Osteoblast (primary cell): ENCODE measurements at regions not wholly inside any gene's neighbourhood (a gene's known extent, or its start where the extent isn't known, plus 50 kb on each side); places are given as distances from the start of the nearest gene placed in this dataset.

ENCODE experiments used
- DNase-seq: peaks from one replicate; pipeline ENCODE4 v3.0.0; 2011; ENCODE audit warnings: low spot score, mixed read lengths; ENCODE audit not compliant: insufficient read length; ENCODE audit errors: missing footprints
- H2AFZ ChIP-seq: 2 replicates; pipeline ENCODE4 v1.6.0; 2011; ENCODE audit warnings: mild to moderate bottlenecking, low read length
- H3K27ac ChIP-seq: 2 replicates; pipeline ENCODE4 v1.5.1; 2011; ENCODE audit warnings: mild to moderate bottlenecking, low read depth, low read length, moderate library complexity
- H3K27me3 ChIP-seq: 2 replicates; pipeline ENCODE4 v1.6.0; 2012; ENCODE audit warnings: mild to moderate bottlenecking, control low read depth, inconsistent platforms, low read length, moderate library complexity; ENCODE audit not compliant: insufficient read depth
- H3K36me3 ChIP-seq: 2 replicates; pipeline ENCODE4 v1.5.1; 2011; ENCODE audit warnings: mild to moderate bottlenecking, low read length, control low read depth, moderate library complexity; ENCODE audit not compliant: insufficient read depth
- H3K4me1 ChIP-seq: 2 replicates; pipeline ENCODE4 v1.5.1; 2011; ENCODE audit warnings: mild to moderate bottlenecking, low read length, control low read depth, moderate library complexity; ENCODE audit not compliant: insufficient read depth
- H3K4me2 ChIP-seq: 2 replicates; pipeline ENCODE4 v1.6.0; 2011; ENCODE audit warnings: mild to moderate bottlenecking, low read length; ENCODE audit not compliant: insufficient read depth
- H3K4me3 ChIP-seq: fragments of 200-600 bp; sonication (generic); 3 replicates; pipeline ENCODE4 v1.5.1; 2012; ENCODE audit warnings: mild to moderate bottlenecking, low read length, inconsistent platforms; ENCODE audit not compliant: insufficient read depth
- H3K79me2 ChIP-seq: 2 replicates; pipeline ENCODE4 v1.6.0; 2012; ENCODE audit warnings: mild to moderate bottlenecking, low read length, control low read depth, inconsistent platforms; ENCODE audit not compliant: insufficient read depth
- H3K9me3 ChIP-seq: 2 replicates; pipeline ENCODE4 v1.5.1; 2011; ENCODE audit warnings: low read depth, low read length, control low read depth
- H4K20me1 ChIP-seq: 2 replicates; pipeline ENCODE4 v1.6.0; 2012; ENCODE audit warnings: mild to moderate bottlenecking, low read length, control low read depth; ENCODE audit not compliant: insufficient read depth
- TF ChIP-seq, protein P1 (sequence below): IDR thresholded peaks from 2 replicates; pipeline ENCODE4 v1.5.1; 2011; ENCODE audit warnings: mild to moderate bottlenecking, low read depth, low read length, moderate library complexity; ENCODE audit errors: extremely low read depth

- Histone ChIP-seq H2AFZ (no peak overlapping the region), H3K4me1 (peaks cover 5% of the 10 kb centered on the region), H3K9me3 (no peaks in the 10 kb centered on the region), H4K20me1 (no peaks in the 10 kb centered on the region), H3K79me2 (no peaks in the 10 kb centered on the region), H3K4me2 (no peak overlapping the region), H3K4me3 (no peak overlapping the region), H3K27ac (no peak overlapping the region), H3K27me3 (peaks cover 8% of the 10 kb centered on the region), H3K36me3 (no peaks in the 10 kb centered on the region)
- no peak for DNase-seq
- TF ChIP-seq, protein P1, sequence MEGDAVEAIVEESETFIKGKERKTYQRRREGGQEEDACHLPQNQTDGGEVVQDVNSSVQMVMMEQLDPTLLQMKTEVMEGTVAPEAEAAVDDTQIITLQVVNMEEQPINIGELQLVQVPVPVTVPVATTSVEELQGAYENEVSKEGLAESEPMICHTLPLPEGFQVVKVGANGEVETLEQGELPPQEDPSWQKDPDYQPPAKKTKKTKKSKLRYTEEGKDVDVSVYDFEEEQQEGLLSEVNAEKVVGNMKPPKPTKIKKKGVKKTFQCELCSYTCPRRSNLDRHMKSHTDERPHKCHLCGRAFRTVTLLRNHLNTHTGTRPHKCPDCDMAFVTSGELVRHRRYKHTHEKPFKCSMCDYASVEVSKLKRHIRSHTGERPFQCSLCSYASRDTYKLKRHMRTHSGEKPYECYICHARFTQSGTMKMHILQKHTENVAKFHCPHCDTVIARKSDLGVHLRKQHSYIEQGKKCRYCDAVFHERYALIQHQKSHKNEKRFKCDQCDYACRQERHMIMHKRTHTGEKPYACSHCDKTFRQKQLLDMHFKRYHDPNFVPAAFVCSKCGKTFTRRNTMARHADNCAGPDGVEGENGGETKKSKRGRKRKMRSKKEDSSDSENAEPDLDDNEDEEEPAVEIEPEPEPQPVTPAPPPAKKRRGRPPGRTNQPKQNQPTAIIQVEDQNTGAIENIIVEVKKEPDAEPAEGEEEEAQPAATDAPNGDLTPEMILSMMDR = no peak
Observed at GRCh38 chr10:78553792-78554191, 515.0 kb upstream of the ZMIZ1 start.

DNA sequence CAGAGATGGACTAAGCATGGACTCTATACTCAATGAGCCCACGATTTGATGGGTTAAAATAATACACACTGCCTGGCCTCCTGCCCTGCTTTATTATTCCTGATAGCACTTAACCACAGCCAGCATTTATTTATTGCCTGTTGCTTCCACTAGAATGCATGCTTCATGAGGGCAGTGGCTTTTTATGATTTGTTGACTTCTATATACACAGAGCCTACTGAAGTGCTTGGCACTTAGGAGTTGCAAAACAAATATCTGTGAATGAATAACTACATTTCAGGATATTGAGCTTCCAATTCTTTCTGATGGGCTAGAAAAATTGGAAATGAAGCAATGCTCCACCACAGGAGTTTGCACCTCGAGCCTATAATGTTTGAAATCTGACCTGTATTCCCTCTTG, 513.6 kb upstream of the ZMIZ1 start:
- TF ChIP-seq, protein P1 = no peak
- no peak overlapping the region for H3K4me3 ChIP-seq
- DNase-seq = no peak
- no peaks in the 10 kb centered on the region for H4K20me1 ChIP-seq
- H2AFZ ChIP-seq = no peak overlapping the region
- H3K4me1 ChIP-seq = peaks cover 5% of the 10 kb centered on the region
- H3K27ac ChIP-seq = no peak overlapping the region
- no peaks in the 10 kb centered on the region for H3K79me2 ChIP-seq
- H3K9me3 ChIP-seq = no peaks in the 10 kb centered on the region
- no peaks in the 10 kb centered on the region for H3K36me3 ChIP-seq
- H3K27me3 ChIP-seq = peaks cover 7% of the 10 kb centered on the region
- no peak overlapping the region for H3K4me2 ChIP-seq

GRCh38 chr10:78556705-78557432, 511.9 kb upstream of the ZMIZ1 start:
- Histone ChIP-seq H4K20me1 (no peaks in the 10 kb centered on the region), H3K27ac (no peak overlapping the region)

DNA sequence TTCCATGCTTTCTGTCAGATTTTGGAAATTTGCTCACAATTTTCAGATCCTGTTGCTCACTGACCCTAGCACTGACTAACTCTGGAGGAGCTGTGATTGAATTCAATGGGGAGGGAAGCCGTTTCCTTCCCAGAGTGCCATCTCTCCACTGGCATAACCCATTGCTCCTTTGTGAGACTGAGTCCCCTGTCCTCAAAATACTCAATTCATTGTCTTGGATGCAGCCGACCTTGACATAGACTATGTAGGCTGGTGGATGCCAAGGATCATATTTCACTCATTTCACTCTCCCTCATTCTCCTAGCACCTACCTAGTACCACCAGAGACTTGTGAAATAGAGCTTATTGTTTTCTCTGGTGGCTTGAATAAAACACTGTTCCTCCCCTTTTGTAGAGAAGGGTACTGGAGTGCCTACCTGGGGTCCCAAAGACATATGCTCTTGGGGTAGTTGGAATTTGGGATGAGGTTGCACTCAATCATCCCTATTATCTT, 511.3 kb upstream of the ZMIZ1 start:
- Histone ChIP-seq H3K36me3 (no peaks in the 10 kb centered on the region), H3K4me3 (no peak overlapping the region), H3K27ac (no peak overlapping the region), H3K4me1 (no peaks in the 10 kb centered on the region), H3K4me2 (no peak overlapping the region), H3K27me3 (peaks cover 9% of the 10 kb centered on the region), H2AFZ (no peak overlapping the region), H3K79me2 (no peaks in the 10 kb centered on the region), H4K20me1 (no peaks in the 10 kb centered on the region), H3K9me3 (no peaks in the 10 kb centered on the region)
- DNase-seq = no peak
- TF ChIP-seq, protein P1 = no peak

More at GRCh38 chr10:78556705-78557432, 511.9 kb upstream of the ZMIZ1 start:
- TF ChIP-seq, protein P1 = no peak
- Histone ChIP-seq H3K4me2 (no peak overlapping the region), H3K4me3 (no peak overlapping the region), H3K27me3 (peaks cover 9% of the 10 kb centered on the region), H3K79me2 (no peaks in the 10 kb centered on the region), H3K4me1 (peaks cover 3% of the 10 kb centered on the region), H3K36me3 (no peaks in the 10 kb centered on the region), H2AFZ (no peak overlapping the region), H3K9me3 (no peaks in the 10 kb centered on the region)
- DNase-seq = no peak
